ENCODE measurements at regions not wholly inside any gene's neighbourhood (a gene's known extent, or its start where the extent isn't known, plus 50 kb on each side); places are given as distances from the start of the nearest gene placed in this dataset.

DNA sequence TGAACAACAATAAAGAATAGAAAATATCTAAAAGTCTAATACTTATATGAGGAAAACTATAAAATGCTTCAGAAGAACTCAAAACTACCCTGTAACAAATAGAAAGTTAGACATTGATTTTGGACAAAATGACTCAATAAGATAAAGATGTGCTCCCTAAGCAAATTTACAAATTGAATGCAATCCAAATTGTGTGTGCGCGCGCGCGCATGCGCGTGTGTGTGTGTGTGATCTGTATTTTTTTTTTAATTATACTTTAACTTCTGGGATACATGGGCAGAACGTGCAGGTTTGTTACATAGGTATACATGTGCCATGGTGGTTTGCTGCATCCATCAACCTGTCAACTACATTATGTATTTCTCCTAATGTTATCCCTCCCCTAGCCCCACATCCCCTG is 320.8 kb upstream of the INTU start:
- Histone ChIP-seq H3K4me2 (ENCODE audit: extremely low read depth, insufficient read depth, low read length) (no peak overlapping the region), H3K79me2 (ENCODE audit: control insufficient read depth, insufficient read depth, low read length) (no peaks in the 10 kb centered on the region), H3K4me3 (replicated peaks in 1 of 4; ENCODE audit: control extremely low read depth in 1 of 4, insufficient read depth in 1 of 4, low read depth in 3 of 4, low read length in 4 of 4) (no peak overlapping the region), H3K27ac (ENCODE audit: insufficient read depth, low read length) (no peak overlapping the region), H3K9me3 (ENCODE audit: control insufficient read depth, insufficient read depth, low read depth, low read length) (no peaks in the 10 kb centered on the region), H3K36me3 (ENCODE audit: control insufficient read depth, insufficient read depth, low read length) (no peaks in the 10 kb centered on the region), H2AFZ (ENCODE audit: low read length) (no peak overlapping the region), H3K4me1 (ENCODE audit: control insufficient read depth, extremely low read depth, insufficient read depth, low read length) (no peaks in the 10 kb centered on the region), H4K20me1 (ENCODE audit: control insufficient read depth, extremely low read depth, insufficient read depth, low read length) (no peaks in the 10 kb centered on the region), H3K27me3 (ENCODE audit: control insufficient read depth, insufficient read depth, low read length) (no peaks in the 10 kb centered on the region), H3K9ac (ENCODE audit: insufficient read depth, low read length) (no peak overlapping the region)
- no peak for TF ChIP-seq EZH2 (IDR thresholded peaks at IDR 0.05; ENCODE audit: low read length, missing control alignments)
- TF ChIP-seq, protein P1, sequence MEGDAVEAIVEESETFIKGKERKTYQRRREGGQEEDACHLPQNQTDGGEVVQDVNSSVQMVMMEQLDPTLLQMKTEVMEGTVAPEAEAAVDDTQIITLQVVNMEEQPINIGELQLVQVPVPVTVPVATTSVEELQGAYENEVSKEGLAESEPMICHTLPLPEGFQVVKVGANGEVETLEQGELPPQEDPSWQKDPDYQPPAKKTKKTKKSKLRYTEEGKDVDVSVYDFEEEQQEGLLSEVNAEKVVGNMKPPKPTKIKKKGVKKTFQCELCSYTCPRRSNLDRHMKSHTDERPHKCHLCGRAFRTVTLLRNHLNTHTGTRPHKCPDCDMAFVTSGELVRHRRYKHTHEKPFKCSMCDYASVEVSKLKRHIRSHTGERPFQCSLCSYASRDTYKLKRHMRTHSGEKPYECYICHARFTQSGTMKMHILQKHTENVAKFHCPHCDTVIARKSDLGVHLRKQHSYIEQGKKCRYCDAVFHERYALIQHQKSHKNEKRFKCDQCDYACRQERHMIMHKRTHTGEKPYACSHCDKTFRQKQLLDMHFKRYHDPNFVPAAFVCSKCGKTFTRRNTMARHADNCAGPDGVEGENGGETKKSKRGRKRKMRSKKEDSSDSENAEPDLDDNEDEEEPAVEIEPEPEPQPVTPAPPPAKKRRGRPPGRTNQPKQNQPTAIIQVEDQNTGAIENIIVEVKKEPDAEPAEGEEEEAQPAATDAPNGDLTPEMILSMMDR (conservative IDR thresholded peaks at IDR 0.05 in 1 of 2, IDR thresholded peaks at IDR 0.05 in 1 of 2; ENCODE audit: low read depth in 1 of 2, low read length in 2 of 2) = no peak
- no peak for DNase-seq (ENCODE audit: low read depth in 2 of 2)

DNA sequence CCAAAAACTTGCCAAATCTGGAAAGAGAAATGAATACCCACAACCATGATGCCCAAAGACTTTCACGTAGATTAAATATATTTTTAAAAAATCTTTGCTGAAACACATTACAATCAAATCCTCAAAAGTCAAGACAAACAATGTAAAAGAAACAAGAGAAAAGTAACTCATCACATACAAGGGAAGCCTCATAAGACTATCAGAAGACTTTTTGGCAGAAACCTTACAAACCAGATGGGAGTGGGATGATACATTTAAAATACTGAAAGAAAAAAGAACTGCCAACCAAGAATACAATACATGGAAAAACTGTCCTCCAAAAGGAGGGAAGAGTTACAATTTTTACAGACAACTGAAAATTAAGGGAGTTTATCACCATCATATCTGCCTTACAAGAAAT is 319.0 kb upstream of the INTU start:
- Histone ChIP-seq H3K36me3 (ENCODE audit: control insufficient read depth, insufficient read depth, low read length) (no peaks in the 10 kb centered on the region), H3K4me2 (ENCODE audit: extremely low read depth, insufficient read depth, low read length) (no peak overlapping the region), H3K4me3 (replicated peaks in 1 of 4; ENCODE audit: control extremely low read depth in 1 of 4, insufficient read depth in 1 of 4, low read depth in 3 of 4, low read length in 4 of 4) (no peak overlapping the region), H3K9ac (ENCODE audit: insufficient read depth, low read length) (no peak overlapping the region), H3K9me3 (ENCODE audit: control insufficient read depth, insufficient read depth, low read depth, low read length) (no peaks in the 10 kb centered on the region), H2AFZ (ENCODE audit: low read length) (no peak overlapping the region), H3K79me2 (ENCODE audit: control insufficient read depth, insufficient read depth, low read length) (no peaks in the 10 kb centered on the region), H3K27ac (ENCODE audit: insufficient read depth, low read length) (no peak overlapping the region), H3K4me1 (ENCODE audit: control insufficient read depth, extremely low read depth, insufficient read depth, low read length) (no peaks in the 10 kb centered on the region), H3K27me3 (ENCODE audit: control insufficient read depth, insufficient read depth, low read length) (no peaks in the 10 kb centered on the region), H4K20me1 (ENCODE audit: control insufficient read depth, extremely low read depth, insufficient read depth, low read length) (no peaks in the 10 kb centered on the region)
- DNase-seq (ENCODE audit: low read depth in 2 of 2) = no peak
- no peak for TF ChIP-seq EZH2 (IDR thresholded peaks at IDR 0.05; ENCODE audit: low read length, missing control alignments)
- TF ChIP-seq, protein P1 (conservative IDR thresholded peaks at IDR 0.05 in 1 of 2, IDR thresholded peaks at IDR 0.05 in 1 of 2; ENCODE audit: low read depth in 1 of 2, low read length in 2 of 2) = no peak

DNA sequence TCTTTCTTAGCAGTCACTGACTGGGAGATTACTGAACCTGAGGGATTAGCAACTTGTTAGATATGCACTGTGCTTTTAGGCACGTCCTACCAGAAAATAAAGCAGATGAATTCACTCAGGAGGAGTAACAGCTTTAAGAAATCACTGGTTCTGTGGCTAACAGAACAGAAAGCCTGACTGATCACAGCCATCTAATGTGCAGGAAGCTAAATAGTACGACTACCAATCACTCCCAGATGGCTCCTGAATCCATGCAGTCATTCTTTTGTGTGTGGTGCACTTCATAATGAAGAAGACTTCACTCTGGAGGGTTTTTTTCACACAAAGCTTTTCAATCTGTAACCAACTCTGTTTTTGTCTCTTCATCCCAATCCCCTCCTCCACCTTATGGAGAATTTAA is 305.3 kb upstream of the INTU start:
- Histone ChIP-seq H4K20me1 (ENCODE audit: control insufficient read depth, extremely low read depth, insufficient read depth, low read length) (no peaks in the 10 kb centered on the region), H3K36me3 (ENCODE audit: control insufficient read depth, insufficient read depth, low read length) (no peaks in the 10 kb centered on the region), H3K4me2 (ENCODE audit: extremely low read depth, insufficient read depth, low read length) (no peak overlapping the region), H3K9me3 (ENCODE audit: control insufficient read depth, insufficient read depth, low read depth, low read length) (no peaks in the 10 kb centered on the region), H3K27ac (ENCODE audit: insufficient read depth, low read length) (no peak overlapping the region), H3K9ac (ENCODE audit: insufficient read depth, low read length) (no peak overlapping the region), H3K4me3 (replicated peaks in 1 of 4; ENCODE audit: control extremely low read depth in 1 of 4, insufficient read depth in 1 of 4, low read depth in 3 of 4, low read length in 4 of 4) (no peak overlapping the region), H3K79me2 (ENCODE audit: control insufficient read depth, insufficient read depth, low read length) (no peaks in the 10 kb centered on the region), H3K27me3 (ENCODE audit: control insufficient read depth, insufficient read depth, low read length) (no peaks in the 10 kb centered on the region), H2AFZ (ENCODE audit: low read length) (no peak overlapping the region), H3K4me1 (ENCODE audit: control insufficient read depth, extremely low read depth, insufficient read depth, low read length) (no peaks in the 10 kb centered on the region)
- TF ChIP-seq, protein P1 (conservative IDR thresholded peaks at IDR 0.05 in 1 of 2, IDR thresholded peaks at IDR 0.05 in 1 of 2; ENCODE audit: low read depth in 1 of 2, low read length in 2 of 2) = no peak
- TF ChIP-seq EZH2 (IDR thresholded peaks at IDR 0.05; ENCODE audit: low read length, missing control alignments) = no peak
- no peak for DNase-seq (ENCODE audit: low read depth in 2 of 2)

All from fibroblast of lung (primary cell).